ENCODE measurements at regions not wholly inside any gene's neighbourhood (a gene's known extent, or its start where the extent isn't known, plus 50 kb on each side); places are given as distances from the start of the nearest gene placed in this dataset.

GRCh38 chr6:120354452-120355098, 979.7 kb downstream of the TBC1D32 start:
- Histone ChIP-seq H3K27ac (ENCODE audit: low read depth, low read length) (no peak overlapping the region), H3K79me2 (ENCODE audit: control insufficient read depth, insufficient read depth, low read length, unreplicated experiment) (no peaks in the 10 kb centered on the region), H3K4me1 (ENCODE audit: control insufficient read depth, insufficient read depth, low read length, unreplicated experiment) (no peaks in the 10 kb centered on the region), H2AFZ (ENCODE audit: low read length, unreplicated experiment) (no peak overlapping the region), H3K4me3 (ENCODE audit: low read depth, low read length) (no peak overlapping the region), H3K27me3 (ENCODE audit: insufficient read depth, low read length) (no peaks in the 10 kb centered on the region), H3K36me3 (ENCODE audit: insufficient read depth, low read length) (no peaks in the 10 kb centered on the region)

DNA sequence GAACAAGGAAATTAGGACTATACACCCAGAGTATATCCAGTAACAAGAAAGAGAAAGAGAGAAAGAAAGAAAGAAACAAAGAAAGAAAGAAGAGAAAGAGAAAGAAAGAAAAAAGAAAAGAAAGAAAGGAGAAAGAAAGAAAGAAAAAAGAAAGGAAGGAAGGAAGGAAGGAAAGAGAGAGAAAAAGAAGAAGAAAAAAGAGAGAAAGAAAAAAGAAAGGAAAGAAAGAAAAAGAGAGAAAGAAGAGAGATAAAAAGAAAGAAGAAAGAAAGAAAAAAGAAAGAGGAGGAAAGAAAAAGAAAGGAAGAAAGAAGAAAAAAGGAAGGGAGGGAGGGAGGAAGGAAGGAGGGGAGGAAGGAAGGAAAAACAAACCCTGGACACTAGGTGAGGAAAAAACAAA, 981.8 kb downstream of the TBC1D32 start:
- Histone ChIP-seq H3K36me3 (ENCODE audit: insufficient read depth, low read length) (no peaks in the 10 kb centered on the region), H3K4me1 (ENCODE audit: control insufficient read depth, insufficient read depth, low read length, unreplicated experiment) (no peaks in the 10 kb centered on the region), H3K4me3 (ENCODE audit: low read depth, low read length) (no peak overlapping the region), H3K27me3 (ENCODE audit: insufficient read depth, low read length) (no peaks in the 10 kb centered on the region), H3K27ac (ENCODE audit: low read depth, low read length) (no peak overlapping the region), H3K79me2 (ENCODE audit: control insufficient read depth, insufficient read depth, low read length, unreplicated experiment) (no peaks in the 10 kb centered on the region), H2AFZ (ENCODE audit: low read length, unreplicated experiment) (no peak overlapping the region)

DNA sequence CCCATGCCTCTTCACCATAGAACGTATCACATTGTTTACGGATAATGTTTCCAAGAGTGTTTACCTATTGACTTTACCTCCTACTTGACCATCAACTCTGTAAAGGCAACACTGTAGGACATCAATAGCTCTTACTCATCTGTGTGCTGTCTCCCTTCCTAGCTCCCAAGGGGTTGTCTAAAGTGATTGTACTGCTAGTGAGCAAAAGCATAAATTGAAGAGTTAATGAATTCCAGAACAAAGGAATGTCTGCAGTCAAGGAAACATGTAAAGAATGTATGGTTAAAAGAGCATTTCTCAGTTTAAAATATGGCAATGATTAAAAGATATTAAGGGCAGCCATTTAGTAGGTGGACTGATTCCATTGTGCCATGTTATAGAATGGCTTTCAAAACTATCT, 985.4 kb downstream of the TBC1D32 start:
- H3K4me3 ChIP-seq (ENCODE audit: low read depth, low read length): no peak overlapping the region
- no peak overlapping the region for H2AFZ ChIP-seq (ENCODE audit: low read length, unreplicated experiment)
- H3K4me1 ChIP-seq (ENCODE audit: control insufficient read depth, insufficient read depth, low read length, unreplicated experiment): no peaks in the 10 kb centered on the region
- H3K79me2 ChIP-seq (ENCODE audit: control insufficient read depth, insufficient read depth, low read length, unreplicated experiment): no peaks in the 10 kb centered on the region
- H3K27me3 ChIP-seq (ENCODE audit: insufficient read depth, low read length): no peaks in the 10 kb centered on the region
- H3K27ac ChIP-seq (ENCODE audit: low read depth, low read length): no peak overlapping the region
- H3K36me3 ChIP-seq (ENCODE audit: insufficient read depth, low read length): no peaks in the 10 kb centered on the region

GRCh38 chr6:120328521-120328920, 979.0 kb upstream of the MAN1A1 start:
- Histone ChIP-seq H3K27ac (ENCODE audit: low read depth, low read length) (no peak overlapping the region), H3K4me1 (ENCODE audit: control insufficient read depth, insufficient read depth, low read length, unreplicated experiment) (no peaks in the 10 kb centered on the region), H3K27me3 (ENCODE audit: insufficient read depth, low read length) (no peaks in the 10 kb centered on the region), H3K36me3 (ENCODE audit: insufficient read depth, low read length) (no peaks in the 10 kb centered on the region), H3K4me3 (ENCODE audit: low read depth, low read length) (no peak overlapping the region), H3K79me2 (ENCODE audit: control insufficient read depth, insufficient read depth, low read length, unreplicated experiment) (no peaks in the 10 kb centered on the region), H2AFZ (ENCODE audit: low read length, unreplicated experiment) (no peak overlapping the region)

GRCh38 chr6:120320481-120321162, 971.1 kb upstream of the MAN1A1 start:
- H3K27ac ChIP-seq (ENCODE audit: low read depth, low read length): no peak overlapping the region

DNA sequence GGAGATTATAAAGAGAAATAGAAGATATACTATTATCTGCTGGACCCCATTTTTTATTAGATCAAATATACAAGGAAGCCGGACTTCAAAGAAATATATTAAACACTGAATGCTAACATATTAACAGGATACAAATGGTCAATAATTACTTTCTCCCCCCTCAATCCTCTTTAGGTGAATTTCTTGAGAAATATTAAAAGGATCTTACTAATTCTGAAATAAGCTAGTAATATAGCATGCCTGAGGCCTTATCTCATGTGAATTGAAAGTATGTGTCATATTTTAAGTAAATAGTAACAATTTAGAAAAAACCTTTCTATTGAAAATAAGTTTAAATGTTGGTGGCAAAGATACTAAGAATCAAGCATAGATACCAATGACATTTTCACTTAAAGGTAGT, 954.7 kb upstream of the MAN1A1 start:
- H3K27ac ChIP-seq (ENCODE audit: low read depth, low read length): no peak overlapping the region
- H3K4me1 ChIP-seq (ENCODE audit: control insufficient read depth, insufficient read depth, low read length, unreplicated experiment): no peaks in the 10 kb centered on the region
- no peaks in the 10 kb centered on the region for H3K79me2 ChIP-seq (ENCODE audit: control insufficient read depth, insufficient read depth, low read length, unreplicated experiment)
- H3K36me3 ChIP-seq (ENCODE audit: insufficient read depth, low read length): no peaks in the 10 kb centered on the region
- H2AFZ ChIP-seq (ENCODE audit: low read length, unreplicated experiment): no peak overlapping the region
- no peak overlapping the region for H3K4me3 ChIP-seq (ENCODE audit: low read depth, low read length)
- H3K27me3 ChIP-seq (ENCODE audit: insufficient read depth, low read length): no peaks in the 10 kb centered on the region

More at GRCh38 chr6:120320481-120321162, 971.1 kb upstream of the MAN1A1 start:
- Histone ChIP-seq H3K4me1 (ENCODE audit: control insufficient read depth, insufficient read depth, low read length, unreplicated experiment) (no peaks in the 10 kb centered on the region), H3K27me3 (ENCODE audit: insufficient read depth, low read length) (no peaks in the 10 kb centered on the region), H3K79me2 (ENCODE audit: control insufficient read depth, insufficient read depth, low read length, unreplicated experiment) (no peaks in the 10 kb centered on the region), H3K36me3 (ENCODE audit: insufficient read depth, low read length) (no peaks in the 10 kb centered on the region), H3K4me3 (ENCODE audit: low read depth, low read length) (peak overlapping the region; percentile 19; the same call in 1 of the 2 replicates), H2AFZ (ENCODE audit: low read length, unreplicated experiment) (no peak overlapping the region)

GRCh38 chr6:120303527-120303926, 954.0 kb upstream of the MAN1A1 start:
- no peak overlapping the region for H3K27ac ChIP-seq (ENCODE audit: low read depth, low read length)
- no peak overlapping the region for H3K4me3 ChIP-seq (ENCODE audit: low read depth, low read length)
- H3K36me3 ChIP-seq (ENCODE audit: insufficient read depth, low read length): no peaks in the 10 kb centered on the region
- H3K79me2 ChIP-seq (ENCODE audit: control insufficient read depth, insufficient read depth, low read length, unreplicated experiment): no peaks in the 10 kb centered on the region
- no peaks in the 10 kb centered on the region for H3K4me1 ChIP-seq (ENCODE audit: control insufficient read depth, insufficient read depth, low read length, unreplicated experiment)
- H2AFZ ChIP-seq (ENCODE audit: low read length, unreplicated experiment): no peak overlapping the region
- H3K27me3 ChIP-seq (ENCODE audit: insufficient read depth, low read length): no peaks in the 10 kb centered on the region

GRCh38 chr6:120302041-120302440, 952.5 kb upstream of the MAN1A1 start:
- no peaks in the 10 kb centered on the region for H3K36me3 ChIP-seq (ENCODE audit: insufficient read depth, low read length)
- H2AFZ ChIP-seq (ENCODE audit: low read length, unreplicated experiment): no peak overlapping the region
- no peaks in the 10 kb centered on the region for H3K79me2 ChIP-seq (ENCODE audit: control insufficient read depth, insufficient read depth, low read length, unreplicated experiment)
- H3K27me3 ChIP-seq (ENCODE audit: insufficient read depth, low read length): no peaks in the 10 kb centered on the region
- H3K4me1 ChIP-seq (ENCODE audit: control insufficient read depth, insufficient read depth, low read length, unreplicated experiment): no peaks in the 10 kb centered on the region
- H3K4me3 ChIP-seq (ENCODE audit: low read depth, low read length): no peak overlapping the region
- H3K27ac ChIP-seq (ENCODE audit: low read depth, low read length): no peak overlapping the region

DNA sequence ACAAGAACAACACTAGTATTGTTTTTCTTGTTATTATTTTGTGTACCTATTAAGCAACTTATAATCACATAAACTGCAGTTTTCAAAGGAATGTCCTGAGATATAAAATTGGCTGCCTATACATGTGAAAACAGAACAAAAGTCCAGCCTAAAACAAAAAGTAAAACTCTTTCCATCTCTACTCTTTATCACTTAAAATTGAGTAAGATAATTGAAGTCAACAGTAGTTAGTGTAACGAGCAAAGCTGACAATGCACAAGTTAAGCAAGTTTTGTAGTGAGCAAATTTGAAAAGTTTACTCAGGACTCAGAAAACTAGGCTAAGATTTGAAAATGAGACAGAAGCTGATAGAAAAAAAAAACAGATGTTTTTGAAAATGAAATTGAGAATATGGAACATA, 941.4 kb upstream of the MAN1A1 start:
- Histone ChIP-seq H2AFZ (ENCODE audit: low read length, unreplicated experiment) (peak overlapping the region; percentile 41), H3K4me3 (ENCODE audit: low read depth, low read length) (no peak overlapping the region), H3K79me2 (ENCODE audit: control insufficient read depth, insufficient read depth, low read length, unreplicated experiment) (no peaks in the 10 kb centered on the region), H3K4me1 (ENCODE audit: control insufficient read depth, insufficient read depth, low read length, unreplicated experiment) (no peaks in the 10 kb centered on the region), H3K27ac (ENCODE audit: low read depth, low read length) (no peak overlapping the region), H3K27me3 (ENCODE audit: insufficient read depth, low read length) (no peaks in the 10 kb centered on the region), H3K36me3 (ENCODE audit: insufficient read depth, low read length) (no peaks in the 10 kb centered on the region)

GRCh38 chr6:120282005-120282404, 932.4 kb upstream of the MAN1A1 start:
- H3K36me3 ChIP-seq (ENCODE audit: insufficient read depth, low read length): no peaks in the 10 kb centered on the region
- no peak overlapping the region for H2AFZ ChIP-seq (ENCODE audit: low read length, unreplicated experiment)
- no peak overlapping the region for H3K4me3 ChIP-seq (ENCODE audit: low read depth, low read length)
- H3K4me1 ChIP-seq (ENCODE audit: control insufficient read depth, insufficient read depth, low read length, unreplicated experiment): no peaks in the 10 kb centered on the region
- no peak overlapping the region for H3K27ac ChIP-seq (ENCODE audit: low read depth, low read length)
- no peaks in the 10 kb centered on the region for H3K27me3 ChIP-seq (ENCODE audit: insufficient read depth, low read length)
- no peaks in the 10 kb centered on the region for H3K79me2 ChIP-seq (ENCODE audit: control insufficient read depth, insufficient read depth, low read length, unreplicated experiment)

GRCh38 chr6:120279466-120280167, 930.1 kb upstream of the MAN1A1 start:
- no peaks in the 10 kb centered on the region for H3K4me1 ChIP-seq (ENCODE audit: control insufficient read depth, insufficient read depth, low read length, unreplicated experiment)
- H2AFZ ChIP-seq (ENCODE audit: low read length, unreplicated experiment): no peak overlapping the region
- no peak overlapping the region for H3K4me3 ChIP-seq (ENCODE audit: low read depth, low read length)
- H3K79me2 ChIP-seq (ENCODE audit: control insufficient read depth, insufficient read depth, low read length, unreplicated experiment): no peaks in the 10 kb centered on the region
- no peaks in the 10 kb centered on the region for H3K27me3 ChIP-seq (ENCODE audit: insufficient read depth, low read length)
- no peak overlapping the region for H3K27ac ChIP-seq (ENCODE audit: low read depth, low read length)
- H3K36me3 ChIP-seq (ENCODE audit: insufficient read depth, low read length): no peaks in the 10 kb centered on the region
